Upper lobe of right lung (tissue), 1 donor: ENCODE measurements at regions not wholly inside any gene's neighbourhood (a gene's known extent, or its start where the extent isn't known, plus 50 kb on each side); places are given as distances from the start of the nearest gene placed in this dataset.

ENCODE experiments used
- ATAC-seq: fragments of 200-7000 bp; cut with Tn5 transposase; one replicate; pipeline ENCODE4 v1.9.1; 2020; ENCODE audit warnings: mild to moderate bottlenecking, moderate library complexity
- DNase-seq: peaks from one replicate; pipeline ENCODE4 v3.0.0-alpha.2; 2020
- H3K27ac ChIP-seq: fragments of 200-600 bp; one replicate; pipeline ENCODE4 v1.8.0; 2022
- H3K27me3 ChIP-seq: fragments of 200-600 bp; one replicate; pipeline ENCODE4 v1.8.0; 2022; ENCODE audit warnings: mild to moderate bottlenecking
- H3K36me3 ChIP-seq: fragments of 200-600 bp; one replicate; pipeline ENCODE4 v1.8.0; 2022
- H3K4me1 ChIP-seq: fragments of 200-600 bp; one replicate; pipeline ENCODE4 v1.8.0; 2022
- H3K4me3 ChIP-seq: fragments of 200-600 bp; one replicate; pipeline ENCODE4 v1.8.0; 2022; ENCODE audit warnings: mild to moderate bottlenecking
- H3K9me3 ChIP-seq: fragments of 200-600 bp; one replicate; pipeline ENCODE4 v1.8.0; 2022
- intact Hi-C: fragments of 100-400 bp; cut with DNase I; formaldehyde crosslinking; loops from one replicate; pipeline ENCODE4 v1.11.0; 2022
- TF ChIP-seq, protein P1 (sequence below): fragments of 200-600 bp; IDR thresholded peaks from one replicate; pipeline ENCODE4 v1.8.0; 2022; ENCODE audit warnings: antibody characterized with exemption
- donor health status: DM: no; HTN: yes; CAD: no; lungs with severe emphysema.

DNA sequence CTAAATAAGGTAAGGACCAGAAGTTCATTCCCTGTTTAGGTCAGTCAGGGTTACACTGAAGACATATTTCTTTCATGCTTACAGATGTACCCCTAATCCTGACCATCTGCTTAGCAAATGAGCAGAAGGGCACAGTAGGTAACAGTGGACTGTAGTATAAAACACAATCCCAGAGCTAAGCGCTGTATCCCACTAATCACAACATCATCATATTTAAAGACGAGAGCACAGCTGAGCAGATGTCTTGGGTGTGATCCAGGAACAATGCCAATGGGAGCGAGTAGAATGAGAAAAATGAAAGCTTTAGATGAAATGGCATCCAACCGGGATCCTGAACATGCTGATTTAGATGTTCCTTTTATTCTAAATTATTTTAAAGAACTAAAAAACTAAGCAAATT lies 213.4 kb downstream of the CCER1 start:
- Histone ChIP-seq H3K9me3 (no peaks in the 10 kb centered on the region), H3K27me3 (no peaks in the 10 kb centered on the region), H3K36me3 (no peaks in the 10 kb centered on the region), H3K27ac (no peak overlapping the region), H3K4me1 (no peaks in the 10 kb centered on the region), H3K4me3 (no peak overlapping the region)
- TF ChIP-seq, protein P1, sequence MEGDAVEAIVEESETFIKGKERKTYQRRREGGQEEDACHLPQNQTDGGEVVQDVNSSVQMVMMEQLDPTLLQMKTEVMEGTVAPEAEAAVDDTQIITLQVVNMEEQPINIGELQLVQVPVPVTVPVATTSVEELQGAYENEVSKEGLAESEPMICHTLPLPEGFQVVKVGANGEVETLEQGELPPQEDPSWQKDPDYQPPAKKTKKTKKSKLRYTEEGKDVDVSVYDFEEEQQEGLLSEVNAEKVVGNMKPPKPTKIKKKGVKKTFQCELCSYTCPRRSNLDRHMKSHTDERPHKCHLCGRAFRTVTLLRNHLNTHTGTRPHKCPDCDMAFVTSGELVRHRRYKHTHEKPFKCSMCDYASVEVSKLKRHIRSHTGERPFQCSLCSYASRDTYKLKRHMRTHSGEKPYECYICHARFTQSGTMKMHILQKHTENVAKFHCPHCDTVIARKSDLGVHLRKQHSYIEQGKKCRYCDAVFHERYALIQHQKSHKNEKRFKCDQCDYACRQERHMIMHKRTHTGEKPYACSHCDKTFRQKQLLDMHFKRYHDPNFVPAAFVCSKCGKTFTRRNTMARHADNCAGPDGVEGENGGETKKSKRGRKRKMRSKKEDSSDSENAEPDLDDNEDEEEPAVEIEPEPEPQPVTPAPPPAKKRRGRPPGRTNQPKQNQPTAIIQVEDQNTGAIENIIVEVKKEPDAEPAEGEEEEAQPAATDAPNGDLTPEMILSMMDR, result no peak
- ATAC-seq (no peak), DNase-seq (no peak)
- intact Hi-C loops, result no loop called here

DNA sequence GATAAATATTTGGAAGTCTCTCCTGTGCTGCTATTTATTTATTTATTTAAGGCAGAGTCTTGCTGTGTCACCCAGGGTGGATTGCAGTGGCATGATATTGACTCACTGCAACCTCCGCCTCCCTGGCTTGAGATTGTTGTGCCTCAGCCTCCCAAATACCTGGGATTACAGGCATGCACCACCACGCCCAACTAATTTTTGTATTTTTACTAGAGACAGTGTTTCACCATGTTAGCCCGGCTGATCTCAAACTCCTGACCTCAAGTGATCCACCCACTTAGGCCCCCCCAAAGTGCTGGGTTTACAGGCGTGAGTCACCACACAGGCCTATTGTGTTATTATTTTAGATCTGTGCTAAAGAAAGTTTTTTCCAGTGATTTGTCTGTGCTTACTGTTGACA lies 225.2 kb downstream of the CCER1 start:
- Histone ChIP-seq H3K27ac (no peak overlapping the region), H3K4me1 (no peaks in the 10 kb centered on the region), H3K27me3 (no peaks in the 10 kb centered on the region), H3K4me3 (no peak overlapping the region), H3K9me3 (no peaks in the 10 kb centered on the region), H3K36me3 (no peaks in the 10 kb centered on the region)
- ATAC-seq (no peak), DNase-seq (no peak)
- intact Hi-C loops, result no loop called here
- TF ChIP-seq, protein P1, result no peak

DNA sequence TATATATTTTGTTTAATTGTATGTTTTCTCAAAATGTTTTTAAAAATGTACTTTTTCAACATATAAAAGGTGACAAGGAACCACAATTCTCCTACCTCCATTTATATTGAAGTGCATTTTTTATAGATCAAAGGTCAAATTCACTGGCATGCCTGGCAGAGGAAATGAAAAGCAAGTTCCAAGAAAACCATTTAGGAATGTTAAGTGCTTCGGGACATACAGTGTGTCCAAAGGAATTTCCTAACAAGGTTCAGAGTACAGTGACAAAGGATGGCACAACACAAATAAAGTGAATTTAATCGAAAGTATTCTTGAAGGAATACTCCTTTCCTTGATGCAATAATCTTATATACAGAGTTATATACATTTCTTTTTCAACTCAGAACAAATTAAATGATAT lies 242.3 kb downstream of the CCER1 start:
- ATAC-seq, result no peak
- intact Hi-C loops, result no loop called here
- Histone ChIP-seq H3K27ac (no peak overlapping the region), H3K9me3 (no peaks in the 10 kb centered on the region), H3K36me3 (no peaks in the 10 kb centered on the region), H3K27me3 (no peaks in the 10 kb centered on the region), H3K4me1 (no peaks in the 10 kb centered on the region), H3K4me3 (no peak overlapping the region)
- DNase-seq, result no peak
- TF ChIP-seq, protein P1, result no peak

DNA sequence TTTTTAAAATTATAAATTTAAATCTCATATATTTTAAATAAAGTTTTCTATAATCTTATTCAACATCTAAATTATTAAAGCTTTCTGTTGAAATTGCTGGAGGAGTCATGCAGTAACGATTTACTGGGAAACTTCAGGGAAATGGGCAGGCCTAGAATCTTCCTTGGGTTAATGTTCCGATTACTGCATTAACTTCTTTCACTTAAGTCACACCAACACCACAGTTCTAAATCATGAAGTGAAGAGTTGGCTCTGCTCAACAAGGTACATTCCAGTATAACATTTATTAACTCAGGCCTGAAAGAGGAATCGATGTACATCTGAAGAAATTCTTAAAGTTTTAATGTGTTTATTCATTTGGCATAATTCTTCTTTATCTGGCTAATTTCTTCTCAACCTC lies 244.3 kb downstream of the CCER1 start:
- ATAC-seq (no peak), DNase-seq (no peak)
- intact Hi-C loops, result no loop called here
- no peaks in the 10 kb centered on the region for H3K4me1 ChIP-seq
- no peaks in the 10 kb centered on the region for H3K27me3 ChIP-seq
- no peak overlapping the region for H3K27ac ChIP-seq
- TF ChIP-seq, protein P1, result no peak
- no peaks in the 10 kb centered on the region for H3K36me3 ChIP-seq
- H3K9me3 ChIP-seq, result no peaks in the 10 kb centered on the region
- no peak overlapping the region for H3K4me3 ChIP-seq

DNA sequence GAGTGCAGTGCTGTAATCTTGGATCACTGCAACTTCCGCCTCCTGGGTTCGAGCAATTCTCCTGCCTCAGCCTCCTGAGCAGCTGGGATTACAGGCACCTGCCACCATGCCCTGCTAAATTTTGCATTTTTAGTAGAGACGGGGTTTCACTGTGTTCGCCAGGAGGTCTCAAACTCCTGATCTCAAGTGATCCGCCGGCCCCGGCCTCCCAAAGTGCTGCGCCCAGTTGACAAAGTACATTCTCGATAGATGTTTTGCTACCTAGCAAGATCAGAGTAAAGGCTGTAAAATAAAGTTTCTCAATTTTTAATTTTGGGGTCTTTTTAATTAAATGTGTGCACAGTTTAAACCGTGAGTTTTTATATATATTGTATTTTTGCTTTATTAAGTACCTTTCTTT lies 248.9 kb downstream of the CCER1 start:
- no peaks in the 10 kb centered on the region for H3K4me1 ChIP-seq
- intact Hi-C loops, result no loop called here
- no peak overlapping the region for H3K27ac ChIP-seq
- TF ChIP-seq, protein P1, result no peak
- H3K36me3 ChIP-seq, result no peaks in the 10 kb centered on the region
- DNase-seq, result no peak
- no peaks in the 10 kb centered on the region for H3K27me3 ChIP-seq
- no peak for ATAC-seq
- no peaks in the 10 kb centered on the region for H3K9me3 ChIP-seq
- H3K4me3 ChIP-seq, result no peak overlapping the region

DNA sequence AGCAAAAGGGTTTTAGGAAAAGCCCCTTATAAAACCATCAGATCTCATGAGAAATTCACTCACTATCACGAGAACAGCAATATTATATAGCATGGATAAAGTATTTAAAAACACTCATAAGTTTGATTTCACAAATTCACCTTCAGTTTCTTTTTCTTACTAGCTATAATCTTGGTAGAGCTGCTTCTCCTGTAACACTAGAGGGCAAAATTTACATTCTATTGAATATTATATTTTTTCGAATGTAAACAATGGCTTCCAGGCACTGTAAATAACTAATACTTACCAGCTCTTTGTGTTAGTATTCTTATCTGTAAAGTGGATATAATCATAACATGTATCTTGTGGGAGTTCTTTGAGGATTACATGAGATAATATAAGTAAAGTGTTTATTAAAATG lies 259.6 kb downstream of the CCER1 start:
- Histone ChIP-seq H3K4me3 (no peak overlapping the region), H3K27me3 (no peaks in the 10 kb centered on the region), H3K4me1 (no peaks in the 10 kb centered on the region), H3K27ac (no peak overlapping the region), H3K9me3 (no peaks in the 10 kb centered on the region), H3K36me3 (no peaks in the 10 kb centered on the region)
- no peak for ATAC-seq
- intact Hi-C loops, result no loop called here
- no peak for DNase-seq
- TF ChIP-seq, protein P1, result no peak
